GM23338 (cell line): ENCODE measurements at regions not wholly inside any gene's neighbourhood (a gene's known extent, or its start where the extent isn't known, plus 50 kb on each side); places are given as distances from the start of the nearest gene placed in this dataset.

ENCODE experiments used
- ATAC-seq: fragments of 200-7000 bp; cut with Tn5 transposase; 3 replicates; pipeline ENCODE4 v1.9.1; 2020
- DNase-seq: peaks from one replicate; pipeline ENCODE4 v3.0.0-alpha.2; 2015; ENCODE audit warnings: low spot score
- H2AFZ ChIP-seq: fragments of 200-600 bp; sonication (generic); 2 replicates; pipeline ENCODE4 v1.8.0; 2016; ENCODE audit warnings: antibody characterized with exemption, mild to moderate bottlenecking, moderate library complexity
- H3F3A ChIP-seq: fragments of 200-600 bp; sonication (generic); replicated peaks from 2 replicates; pipeline ENCODE4 v1.8.0; 2017; ENCODE audit warnings: antibody characterized with exemption, mixed run types, low read depth
- H3K27ac ChIP-seq: fragments of 200-600 bp; sonication (generic); 2 replicates; pipeline ENCODE4 v1.6.1; 2016; ENCODE audit warnings: low read depth
- H3K27me3 ChIP-seq: fragments of 200-600 bp; sonication (generic); 2 replicates; pipeline ENCODE4 v1.8.0; 2016; ENCODE audit warnings: mild to moderate bottlenecking, mixed run types, moderate library complexity; ENCODE audit not compliant: insufficient read depth
- H3K36me3 ChIP-seq: fragments of 200-600 bp; sonication (generic); 2 replicates; pipeline ENCODE4 v1.8.0; 2016; ENCODE audit warnings: mild to moderate bottlenecking; ENCODE audit not compliant: insufficient read depth
- H3K4me1 ChIP-seq: fragments of 200-600 bp; sonication (generic); 2 replicates; pipeline ENCODE4 v1.8.0; 2016; ENCODE audit warnings: mild to moderate bottlenecking, moderate library complexity; ENCODE audit not compliant: insufficient read depth
- H3K4me2 ChIP-seq: fragments of 200-600 bp; sonication (generic); 2 replicates; pipeline ENCODE4 v1.7.1; 2017; ENCODE audit warnings: mixed run types
- H3K4me3 ChIP-seq: fragments of 200-600 bp; sonication (generic); 2 replicates; pipeline ENCODE4 v1.6.1; 2016; ENCODE audit warnings: mixed run types
- H3K79me2 ChIP-seq: fragments of 200-600 bp; sonication (generic); replicated peaks from 2 replicates; pipeline ENCODE4 v1.8.0; 2017; ENCODE audit warnings: mild to moderate bottlenecking; ENCODE audit not compliant: insufficient read depth
- H3K9me2 ChIP-seq: fragments of 200-600 bp; sonication (generic); 2 replicates; pipeline ENCODE4 v1.8.0; 2017; ENCODE audit not compliant: insufficient read depth
- H4K20me1 ChIP-seq: fragments of 200-600 bp; sonication (generic); replicated peaks from 2 replicates; pipeline ENCODE4 v1.8.0; 2017; ENCODE audit warnings: mild to moderate bottlenecking; ENCODE audit not compliant: insufficient read depth
- H3K27ac Mint-ChIP-seq: 2 replicates; pipeline ENCODE4 v1.8.0; 2020; ENCODE audit warnings: inconsistent platforms, mild to moderate bottlenecking, moderate library complexity, mixed read lengths
- H3K27me3 Mint-ChIP-seq: 3 replicates; pipeline ENCODE4 v1.8.0; 2022; ENCODE audit warnings: low read depth, mild to moderate bottlenecking, moderate library complexity, mixed read lengths, inconsistent platforms; ENCODE audit not compliant: insufficient read depth, poor library complexity
- H3K36me3 Mint-ChIP-seq: 3 replicates; pipeline ENCODE4 v1.8.0; 2021; ENCODE audit warnings: low read depth, mild to moderate bottlenecking, inconsistent platforms, moderate library complexity, mixed read lengths
- H3K4me1 Mint-ChIP-seq: 3 replicates; pipeline ENCODE4 v1.8.0; 2020; ENCODE audit warnings: mild to moderate bottlenecking, inconsistent platforms, mixed read lengths
- H3K4me3 Mint-ChIP-seq: 3 replicates; pipeline ENCODE4 v1.8.0; 2021; ENCODE audit warnings: moderate library complexity, mild to moderate bottlenecking, inconsistent platforms, mixed read lengths
- H3K9me3 Mint-ChIP-seq: 3 replicates; pipeline ENCODE4 v1.8.0; 2020; ENCODE audit warnings: moderate library complexity, mild to moderate bottlenecking, inconsistent platforms, mixed read lengths
- CREB1 ChIP-seq: fragments of 250-450 bp; sonication (Bioruptor Pico); IDR thresholded peaks from 2 replicates; pipeline ENCODE4 v1.5.0; 2020; ENCODE audit warnings: low read depth, mild to moderate bottlenecking, moderate library complexity
- ETS1 ChIP-seq: IDR thresholded peaks from 2 replicates; pipeline ENCODE4 v1.6.1; 2016; ENCODE audit warnings: antibody characterized with exemption
- EZH2 ChIP-seq: fragments of 200-600 bp; sonication (generic); IDR thresholded peaks from one replicate; pipeline ENCODE4 v1.8.0; 2017; ENCODE audit warnings: antibody characterized with exemption, mild to moderate bottlenecking, low read depth; ENCODE audit not compliant: unreplicated experiment
- EZH2phosphoT487 ChIP-seq: fragments of 200-600 bp; sonication (generic); IDR thresholded peaks from one replicate; pipeline ENCODE4 v1.8.1; 2018; ENCODE audit warnings: antibody characterized with exemption; ENCODE audit not compliant: unreplicated experiment
- JUNB ChIP-seq: IDR thresholded peaks from one replicate; pipeline ENCODE4 v1.6.1; 2016; ENCODE audit warnings: antibody characterized with exemption; ENCODE audit not compliant: unreplicated experiment
- NANOG ChIP-seq: IDR thresholded peaks from 2 replicates; pipeline ENCODE4 v1.6.1; 2016; ENCODE audit warnings: antibody characterized with exemption, borderline replicate concordance
- STAT1 ChIP-seq: IDR thresholded peaks from one replicate; pipeline ENCODE4 v1.6.1; 2016; ENCODE audit warnings: antibody characterized with exemption; ENCODE audit not compliant: unreplicated experiment
- ZNF331 ChIP-seq: fragments of 250-450 bp; sonication (Bioruptor Pico); IDR thresholded peaks from 2 replicates; pipeline ENCODE4 v1.5.0; 2020; ENCODE audit warnings: low read depth, mild to moderate bottlenecking, moderate library complexity
- ZNF462 ChIP-seq: fragments of 250-450 bp; sonication (Bioruptor Pico); IDR thresholded peaks from 2 replicates; pipeline ENCODE4 v1.5.0; 2020; ENCODE audit warnings: mild to moderate bottlenecking, moderate library complexity

DNA sequence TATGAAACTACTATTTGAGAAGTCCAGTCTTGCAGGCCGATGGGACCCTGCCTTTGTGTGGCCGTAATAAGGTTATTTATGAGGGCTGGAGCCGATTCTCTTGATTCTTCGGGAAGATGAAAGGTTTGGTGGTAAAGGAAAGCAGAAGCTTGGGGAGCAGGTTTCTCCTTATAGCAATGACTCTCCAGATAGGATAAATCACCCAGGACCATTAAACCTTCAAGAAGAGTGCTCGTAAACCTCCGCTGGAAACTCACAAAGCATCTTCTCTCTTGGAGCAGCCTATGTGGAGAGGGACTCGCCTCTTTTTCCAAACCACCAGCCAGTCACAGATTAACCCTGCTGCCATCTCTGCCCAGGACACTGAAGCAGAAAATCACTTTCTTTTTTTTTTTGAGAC lies 69.6 kb upstream of the SALL4 start (continued):
- no peak for TF ChIP-seq CREB1 (CRISPR knock-in tag)
- no peak for TF ChIP-seq EZH2phosphoT487
- no peak for TF ChIP-seq NANOG
- no peak for TF ChIP-seq ETS1
- no peak for TF ChIP-seq JUNB
- no peak for TF ChIP-seq EZH2
- TF ChIP-seq STAT1, result no peak

DNA sequence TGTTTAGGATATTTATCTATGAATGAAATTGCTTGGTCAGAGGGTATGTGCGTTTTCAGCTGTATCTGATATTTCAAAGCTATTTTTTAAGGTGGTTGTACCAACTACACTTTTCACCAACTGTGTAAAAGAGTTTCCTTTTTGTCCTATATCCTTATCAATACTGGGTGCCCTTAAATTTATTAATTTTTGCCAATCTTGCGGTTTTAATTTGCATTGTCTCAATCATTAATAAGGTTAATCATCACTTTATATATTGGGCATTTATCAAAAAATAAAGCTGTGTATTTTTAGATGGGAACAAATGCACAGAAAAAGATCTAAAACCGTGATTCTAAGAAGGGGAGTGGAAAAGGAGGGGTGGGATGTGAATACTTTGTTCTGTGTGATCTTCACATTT lies 66.7 kb upstream of the SALL4 start:
- TF ChIP-seq ETS1, result no peak
- TF ChIP-seq JUNB, result no peak
- TF ChIP-seq ZNF331 (CRISPR knock-in tag), result no peak
- TF ChIP-seq NANOG, result no peak
- TF ChIP-seq ZNF462 (CRISPR knock-in tag), result no peak
- TF ChIP-seq EZH2phosphoT487, result no peak
- TF ChIP-seq CREB1 (CRISPR knock-in tag), result no peak
- no peak for TF ChIP-seq EZH2
- no peak overlapping the region for H2AFZ ChIP-seq
- H3K9me3 Mint-ChIP-seq, result no peaks in the 10 kb centered on the region
- DNase-seq (no peak), ATAC-seq (no peak)
- H3K27me3 Mint-ChIP-seq, result peaks cover 9% of the 10 kb centered on the region
- no peaks in the 10 kb centered on the region for H3K9me2 ChIP-seq
- H3F3A ChIP-seq, result no peaks in the 10 kb centered on the region
- H4K20me1 ChIP-seq, result no peaks in the 10 kb centered on the region
- no peaks in the 10 kb centered on the region for H3K4me1 Mint-ChIP-seq
- H3K4me2 ChIP-seq, result no peak overlapping the region
- no peaks in the 10 kb centered on the region for H3K4me1 ChIP-seq
- no peaks in the 10 kb centered on the region for H3K36me3 ChIP-seq
- no peak overlapping the region for H3K4me3 Mint-ChIP-seq
- H3K36me3 Mint-ChIP-seq, result no peaks in the 10 kb centered on the region
- H3K4me3 ChIP-seq, result no peak overlapping the region
- no peaks in the 10 kb centered on the region for H3K79me2 ChIP-seq
- H3K27ac Mint-ChIP-seq, result no peak overlapping the region
- H3K27me3 ChIP-seq, result no peaks in the 10 kb centered on the region
- H3K27ac ChIP-seq, result no peak overlapping the region
